ENCODE measurements at regions not wholly inside any gene's neighbourhood (a gene's known extent, or its start where the extent isn't known, plus 50 kb on each side); places are given as distances from the start of the nearest gene placed in this dataset.
"Not testable (repeated sequence)": the region's sequence is repeated elsewhere in the genome, so short reads cannot be mapped to it uniquely, and the experiment has no call there.

DNA sequence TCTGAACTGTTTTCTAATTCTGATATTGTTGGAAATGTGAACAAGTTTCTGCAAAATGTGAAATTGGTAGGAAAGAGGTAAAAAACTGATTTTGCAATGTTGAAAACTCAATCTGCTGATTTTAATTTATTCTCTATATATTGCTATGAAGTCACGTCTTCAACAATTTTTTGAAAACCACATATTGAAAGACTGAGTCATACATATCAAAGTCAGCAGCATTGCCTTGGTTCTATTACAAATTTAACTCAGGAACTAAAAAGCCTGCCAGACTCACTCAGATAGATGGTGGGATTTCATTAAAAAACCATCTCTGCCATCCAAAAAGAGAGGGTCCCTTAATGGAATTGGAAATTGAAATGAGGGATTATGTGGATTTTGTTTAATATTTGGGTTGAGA, 351.4 kb downstream of the CNTN3 start:
- H3K4me3 ChIP-seq (ENCODE audit: low read depth, low read length): no peak overlapping the region
- TF ChIP-seq, protein P1, sequence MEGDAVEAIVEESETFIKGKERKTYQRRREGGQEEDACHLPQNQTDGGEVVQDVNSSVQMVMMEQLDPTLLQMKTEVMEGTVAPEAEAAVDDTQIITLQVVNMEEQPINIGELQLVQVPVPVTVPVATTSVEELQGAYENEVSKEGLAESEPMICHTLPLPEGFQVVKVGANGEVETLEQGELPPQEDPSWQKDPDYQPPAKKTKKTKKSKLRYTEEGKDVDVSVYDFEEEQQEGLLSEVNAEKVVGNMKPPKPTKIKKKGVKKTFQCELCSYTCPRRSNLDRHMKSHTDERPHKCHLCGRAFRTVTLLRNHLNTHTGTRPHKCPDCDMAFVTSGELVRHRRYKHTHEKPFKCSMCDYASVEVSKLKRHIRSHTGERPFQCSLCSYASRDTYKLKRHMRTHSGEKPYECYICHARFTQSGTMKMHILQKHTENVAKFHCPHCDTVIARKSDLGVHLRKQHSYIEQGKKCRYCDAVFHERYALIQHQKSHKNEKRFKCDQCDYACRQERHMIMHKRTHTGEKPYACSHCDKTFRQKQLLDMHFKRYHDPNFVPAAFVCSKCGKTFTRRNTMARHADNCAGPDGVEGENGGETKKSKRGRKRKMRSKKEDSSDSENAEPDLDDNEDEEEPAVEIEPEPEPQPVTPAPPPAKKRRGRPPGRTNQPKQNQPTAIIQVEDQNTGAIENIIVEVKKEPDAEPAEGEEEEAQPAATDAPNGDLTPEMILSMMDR (IDR thresholded peaks at IDR 0.05; ENCODE audit: insufficient read depth, low read depth, low read length, missing control alignments): no peak
- no peak for DNase-seq (ENCODE audit: low read depth)

DNA sequence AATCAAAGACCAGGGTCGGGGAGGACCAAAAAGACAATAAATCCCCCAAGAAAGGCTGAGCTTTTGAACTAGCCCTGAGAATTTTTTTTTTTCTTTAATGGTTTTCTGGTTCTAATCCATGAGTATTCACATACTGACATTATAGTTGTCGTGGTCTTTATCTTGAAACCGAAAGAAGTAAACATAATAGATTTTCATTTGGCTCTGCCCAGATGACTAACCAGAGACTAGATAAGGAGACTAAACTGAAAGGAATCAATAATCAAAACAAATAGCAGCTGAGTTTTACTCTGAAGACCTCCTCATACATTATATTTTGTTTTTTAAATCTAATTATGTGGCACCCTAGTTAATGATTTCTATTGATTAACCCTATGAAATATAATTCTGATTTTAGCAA, 381.4 kb downstream of the CNTN3 start:
- H3K4me3 ChIP-seq (ENCODE audit: low read depth, low read length): no peak overlapping the region
- no peak for DNase-seq (ENCODE audit: low read depth)
- TF ChIP-seq, protein P1 (IDR thresholded peaks at IDR 0.05; ENCODE audit: insufficient read depth, low read depth, low read length, missing control alignments): no peak

- TF ChIP-seq, protein P1 (IDR thresholded peaks at IDR 0.05; ENCODE audit: insufficient read depth, low read depth, low read length, missing control alignments): no peak
- no peak for DNase-seq (ENCODE audit: low read depth)
- no peak overlapping the region for H3K4me3 ChIP-seq (ENCODE audit: low read depth, low read length)
These were observed 397.0 kb downstream of the CNTN3 start for GRCh38 chr3:74217467-74217866.

GRCh38 chr3:74214286-74214685, 400.2 kb downstream of the CNTN3 start:
- DNase-seq (ENCODE audit: low read depth): no peak
- TF ChIP-seq, protein P1 (IDR thresholded peaks at IDR 0.05; ENCODE audit: insufficient read depth, low read depth, low read length, missing control alignments): no peak
- no peak overlapping the region for H3K4me3 ChIP-seq (ENCODE audit: low read depth, low read length)

DNA sequence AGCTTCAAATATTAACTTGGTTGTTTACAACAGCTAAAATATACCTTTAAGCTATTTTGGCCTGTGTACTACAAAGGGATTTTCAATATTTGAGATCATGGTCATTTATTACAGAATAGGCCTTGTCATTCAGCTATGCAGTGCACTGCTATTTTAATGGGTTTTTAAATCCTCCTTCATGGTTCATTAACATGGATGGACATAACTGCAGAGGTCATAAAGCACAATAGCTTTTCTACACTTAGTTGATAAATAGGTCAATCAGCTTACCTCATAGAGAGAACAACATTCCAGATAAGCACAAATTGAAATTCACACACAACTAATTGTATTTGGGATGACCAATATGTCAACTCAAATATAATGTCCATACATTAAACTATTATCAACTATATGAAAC, 403.7 kb downstream of the CNTN3 start:
- H3K4me3 ChIP-seq (ENCODE audit: low read depth, low read length): no peak overlapping the region
- TF ChIP-seq, protein P1 (IDR thresholded peaks at IDR 0.05; ENCODE audit: insufficient read depth, low read depth, low read length, missing control alignments): no peak
- DNase-seq (ENCODE audit: low read depth): no peak

DNA sequence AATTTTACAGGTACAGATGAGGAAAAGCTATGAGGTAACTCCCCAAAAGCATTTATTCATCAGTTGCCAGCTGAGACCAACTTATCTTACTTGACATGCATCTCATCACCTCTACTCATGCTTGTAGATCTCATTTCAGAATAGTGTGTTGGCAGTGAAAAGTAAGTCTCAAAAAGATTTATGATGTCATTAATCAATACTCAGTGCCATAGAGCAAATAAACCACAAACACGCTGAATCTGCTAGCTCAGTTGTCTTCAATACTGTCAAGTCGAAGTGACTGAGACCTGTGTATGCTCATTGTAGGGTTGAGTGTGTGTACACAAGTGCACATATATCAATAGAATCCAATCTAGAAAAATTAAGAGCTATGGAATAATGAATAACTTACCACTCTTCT, 413.5 kb downstream of the CNTN3 start:
- TF ChIP-seq, protein P1 (IDR thresholded peaks at IDR 0.05; ENCODE audit: insufficient read depth, low read depth, low read length, missing control alignments): no peak
- DNase-seq (ENCODE audit: low read depth): no peak
- H3K4me3 ChIP-seq (ENCODE audit: low read depth, low read length): no peak overlapping the region

- not testable (repeated sequence) for DNase-seq (ENCODE audit: low read depth); H3K4me3 ChIP-seq (ENCODE audit: low read depth, low read length)
These were observed 435.8 kb downstream of the CNTN3 start for GRCh38 chr3:74178664-74179063.
